ENCODE measurements at regions not wholly inside any gene's neighbourhood (a gene's known extent, or its start where the extent isn't known, plus 50 kb on each side); places are given as distances from the start of the nearest gene placed in this dataset.
A peak's percentile ranks its signal among the peaks of the same experiment; 100 is the strongest.

DNA sequence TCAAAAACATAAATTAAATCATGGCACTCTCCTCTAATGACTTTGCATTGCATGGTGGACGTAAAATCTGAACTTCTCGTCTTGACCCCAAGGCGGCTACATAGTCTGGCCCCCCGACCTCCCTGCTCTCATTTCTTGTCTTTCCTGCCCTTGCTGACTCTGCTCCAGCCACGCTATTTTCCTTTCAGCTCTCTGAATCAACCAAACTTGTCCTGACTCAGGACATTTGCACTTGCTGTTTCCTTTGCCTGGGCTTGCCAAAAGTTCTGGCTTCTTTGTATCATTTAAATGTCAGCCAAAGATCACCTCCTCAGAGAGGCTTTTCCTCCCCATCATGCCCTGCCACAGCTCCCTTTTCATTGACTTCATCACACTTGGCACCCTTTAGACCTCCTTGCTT lies 107.7 kb upstream of the NFE2L3 start:
- no peak overlapping the region for H3K4me3 ChIP-seq (ENCODE audit: low read depth, low read length)
- TF ChIP-seq, protein P1, sequence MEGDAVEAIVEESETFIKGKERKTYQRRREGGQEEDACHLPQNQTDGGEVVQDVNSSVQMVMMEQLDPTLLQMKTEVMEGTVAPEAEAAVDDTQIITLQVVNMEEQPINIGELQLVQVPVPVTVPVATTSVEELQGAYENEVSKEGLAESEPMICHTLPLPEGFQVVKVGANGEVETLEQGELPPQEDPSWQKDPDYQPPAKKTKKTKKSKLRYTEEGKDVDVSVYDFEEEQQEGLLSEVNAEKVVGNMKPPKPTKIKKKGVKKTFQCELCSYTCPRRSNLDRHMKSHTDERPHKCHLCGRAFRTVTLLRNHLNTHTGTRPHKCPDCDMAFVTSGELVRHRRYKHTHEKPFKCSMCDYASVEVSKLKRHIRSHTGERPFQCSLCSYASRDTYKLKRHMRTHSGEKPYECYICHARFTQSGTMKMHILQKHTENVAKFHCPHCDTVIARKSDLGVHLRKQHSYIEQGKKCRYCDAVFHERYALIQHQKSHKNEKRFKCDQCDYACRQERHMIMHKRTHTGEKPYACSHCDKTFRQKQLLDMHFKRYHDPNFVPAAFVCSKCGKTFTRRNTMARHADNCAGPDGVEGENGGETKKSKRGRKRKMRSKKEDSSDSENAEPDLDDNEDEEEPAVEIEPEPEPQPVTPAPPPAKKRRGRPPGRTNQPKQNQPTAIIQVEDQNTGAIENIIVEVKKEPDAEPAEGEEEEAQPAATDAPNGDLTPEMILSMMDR (IDR thresholded peaks at IDR 0.05; ENCODE audit: insufficient read depth, low read length, poor library complexity, severe bottlenecking), result no peak
- no peak for DNase-seq (ENCODE audit: low read depth)
- H3K36me3 ChIP-seq (ENCODE audit: control insufficient read depth, insufficient read depth, low read length), result no peaks in the 10 kb centered on the region
- peaks cover 4% of the 10 kb centered on the region for H3K27me3 ChIP-seq (ENCODE audit: control insufficient read depth, insufficient read depth, low read length)

DNA sequence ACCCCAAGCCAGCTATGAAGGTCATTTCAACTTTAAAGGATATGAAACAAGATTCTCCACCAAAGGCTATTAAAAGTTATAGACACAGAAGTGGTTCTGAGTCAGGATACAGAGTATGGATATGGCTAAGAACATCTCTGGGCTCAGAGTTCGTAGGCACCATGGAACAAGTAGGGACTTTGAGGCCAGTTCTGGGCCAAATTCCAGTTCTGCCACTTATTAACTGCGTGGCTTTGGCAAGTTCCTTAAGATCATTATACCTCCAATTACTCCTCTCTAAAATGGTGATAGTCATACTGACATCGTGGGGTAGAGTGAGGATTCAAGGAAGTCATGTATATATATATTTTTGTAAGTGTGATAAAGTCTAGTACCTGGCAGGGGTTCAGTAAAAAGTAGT lies 105.8 kb upstream of the NFE2L3 start:
- Histone ChIP-seq H3K4me3 (ENCODE audit: low read depth, low read length) (no peak overlapping the region), H3K27me3 (ENCODE audit: control insufficient read depth, insufficient read depth, low read length) (no peaks in the 10 kb centered on the region), H3K36me3 (ENCODE audit: control insufficient read depth, insufficient read depth, low read length) (no peaks in the 10 kb centered on the region)
- TF ChIP-seq, protein P1 (IDR thresholded peaks at IDR 0.05; ENCODE audit: insufficient read depth, low read length, poor library complexity, severe bottlenecking), result no peak
- DNase-seq (ENCODE audit: low read depth), result peak; percentile 53

DNA sequence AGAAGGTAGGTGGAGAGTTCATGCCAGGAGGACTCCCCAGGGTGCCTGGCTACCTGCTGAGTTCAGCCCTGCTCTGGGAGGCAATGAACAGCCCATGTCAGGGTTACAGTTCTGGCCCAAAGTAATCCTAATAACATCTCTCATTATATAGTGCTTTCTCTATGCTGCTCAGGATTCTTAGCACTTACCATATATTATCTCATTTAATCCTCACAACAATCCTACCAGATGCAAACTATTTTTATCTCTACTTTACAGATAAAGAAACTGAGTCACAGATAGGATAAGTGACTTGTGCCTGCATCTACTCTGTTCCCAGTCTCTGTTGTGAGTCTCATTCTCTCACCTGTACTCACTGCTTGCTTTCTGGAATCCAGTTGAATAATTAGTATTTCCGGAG lies 105.1 kb upstream of the NFE2L3 start:
- TF ChIP-seq, protein P1 (IDR thresholded peaks at IDR 0.05; ENCODE audit: insufficient read depth, low read length, poor library complexity, severe bottlenecking), result no peak
- no peak for DNase-seq (ENCODE audit: low read depth)
- Histone ChIP-seq H3K4me3 (ENCODE audit: low read depth, low read length) (no peak overlapping the region), H3K27me3 (ENCODE audit: control insufficient read depth, insufficient read depth, low read length) (no peaks in the 10 kb centered on the region), H3K36me3 (ENCODE audit: control insufficient read depth, insufficient read depth, low read length) (no peaks in the 10 kb centered on the region)

DNA sequence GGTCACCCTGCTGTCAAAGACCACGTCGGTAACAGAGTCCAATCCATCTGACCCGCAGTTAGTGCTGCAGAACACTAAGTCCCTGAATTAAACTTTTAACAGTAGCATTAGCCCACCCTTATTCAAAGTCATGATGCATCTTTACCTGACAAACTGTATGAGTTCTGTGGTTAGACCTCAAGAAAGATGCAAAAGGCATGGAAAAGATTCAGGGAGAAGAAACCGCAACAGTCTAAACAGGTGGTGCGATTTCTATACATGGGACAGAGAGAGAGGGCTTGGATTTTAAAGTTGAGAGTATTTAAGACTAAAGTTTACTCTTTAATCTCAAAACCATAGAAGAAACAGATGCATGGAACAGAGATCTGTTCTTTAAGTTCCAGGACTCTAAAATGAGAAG lies 103.3 kb upstream of the NFE2L3 start:
- H3K4me3 ChIP-seq (ENCODE audit: low read depth, low read length), result no peak overlapping the region
- H3K27me3 ChIP-seq (ENCODE audit: control insufficient read depth, insufficient read depth, low read length), result no peaks in the 10 kb centered on the region
- DNase-seq (ENCODE audit: low read depth), result no peak
- TF ChIP-seq, protein P1 (IDR thresholded peaks at IDR 0.05; ENCODE audit: insufficient read depth, low read length, poor library complexity, severe bottlenecking), result no peak
- H3K36me3 ChIP-seq (ENCODE audit: control insufficient read depth, insufficient read depth, low read length), result no peaks in the 10 kb centered on the region

DNA sequence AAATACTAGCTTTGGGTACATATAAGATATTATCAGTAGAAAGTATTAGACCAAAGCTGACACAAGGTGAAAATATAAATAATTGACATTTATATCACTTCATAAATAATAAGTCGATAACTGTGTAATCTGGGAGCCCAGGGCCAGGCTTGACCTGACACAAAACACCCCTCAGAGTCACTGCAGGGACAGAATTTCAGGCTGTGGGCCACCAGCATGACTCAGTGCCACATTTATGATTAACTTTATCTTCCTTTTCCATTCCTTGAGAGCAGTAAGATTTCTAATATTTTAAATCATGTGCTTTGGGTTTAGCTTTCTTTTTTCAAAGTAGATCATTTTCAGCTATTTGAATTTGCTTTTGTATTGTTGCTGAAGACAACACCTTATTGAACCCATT lies 102.9 kb upstream of the NFE2L3 start:
- TF ChIP-seq, protein P1 (IDR thresholded peaks at IDR 0.05; ENCODE audit: insufficient read depth, low read length, poor library complexity, severe bottlenecking), result no peak
- H3K4me3 ChIP-seq (ENCODE audit: low read depth, low read length), result no peak overlapping the region
- no peaks in the 10 kb centered on the region for H3K27me3 ChIP-seq (ENCODE audit: control insufficient read depth, insufficient read depth, low read length)
- no peaks in the 10 kb centered on the region for H3K36me3 ChIP-seq (ENCODE audit: control insufficient read depth, insufficient read depth, low read length)
- no peak for DNase-seq (ENCODE audit: low read depth)

DNA sequence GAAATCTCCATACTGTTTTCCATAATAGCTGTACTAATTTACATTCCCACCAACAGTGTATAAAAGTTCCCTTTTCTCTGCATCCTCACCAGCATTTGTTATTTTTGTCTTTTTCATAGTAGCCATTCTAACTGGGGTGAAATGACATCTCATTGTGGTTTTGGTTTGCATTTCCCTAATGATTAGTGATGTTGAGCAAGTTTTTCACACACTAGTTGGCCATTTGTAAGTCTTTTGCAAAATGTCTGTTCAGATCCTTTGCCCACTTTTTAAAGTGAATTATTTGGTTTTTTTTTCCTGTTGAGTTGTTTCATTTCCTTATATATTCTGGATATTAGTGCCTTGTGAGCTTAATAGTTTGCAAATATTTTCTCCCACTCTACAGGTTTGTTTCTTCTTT lies 101.0 kb upstream of the NFE2L3 start:
- TF ChIP-seq, protein P1 (IDR thresholded peaks at IDR 0.05; ENCODE audit: insufficient read depth, low read length, poor library complexity, severe bottlenecking), result no peak
- no peak overlapping the region for H3K4me3 ChIP-seq (ENCODE audit: low read depth, low read length)
- DNase-seq (ENCODE audit: low read depth), result no peak
- H3K27me3 ChIP-seq (ENCODE audit: control insufficient read depth, insufficient read depth, low read length), result no peaks in the 10 kb centered on the region
- no peaks in the 10 kb centered on the region for H3K36me3 ChIP-seq (ENCODE audit: control insufficient read depth, insufficient read depth, low read length)
